K562 (cell line): ENCODE measurements at regions not wholly inside any gene's neighbourhood (a gene's known extent, or its start where the extent isn't known, plus 50 kb on each side); places are given as distances from the start of the nearest gene placed in this dataset.

Source experiments
- ATF3 ChIP-seq, 2 experiments: fragments of 450-650 bp in 1 of 2; sonication (generic) in 1 of 2; formaldehyde crosslinking in 1 of 2; IDR thresholded peaks in 1 of 2; conservative IDR thresholded peaks in 1 of 2; 2 replicates each; pipeline versions ENCODE4 v1.6.1 to v1.8.1; 2016 to 2023; ENCODE audit warnings: mild to moderate bottlenecking in 2 of 2, moderate library complexity in 2 of 2, inconsistent platforms in 1 of 2, missing genetic modification reagents in 1 of 2
- CTCF ChIP-seq, 3 experiments: IDR thresholded peaks in 2 of 3; conservative IDR thresholded peaks in 1 of 3; 2 replicates each; pipeline ENCODE4 v1.5.1; 2011 to 2012; ENCODE audit warnings: low read length in 3 of 3, mild to moderate bottlenecking in 3 of 3, control low read depth in 2 of 3, improper control_type of control experiment in 1 of 3, inconsistent platforms in 1 of 3, low read depth in 1 of 3, mixed read lengths in 1 of 3, moderate library complexity in 1 of 3; ENCODE audit not compliant: insufficient read depth in 2 of 3
- NCOR1 ChIP-seq: fragments of 450-650 bp; IDR thresholded peaks from 2 replicates; pipeline ENCODE4 v1.6.1; 2016; ENCODE audit warnings: mild to moderate bottlenecking, moderate library complexity
- POLR2AphosphoS5 ChIP-seq: IDR thresholded peaks from 2 replicates; pipeline ENCODE4 v1.6.1; 2011; ENCODE audit warnings: mild to moderate bottlenecking, low read depth, low read length, moderate library complexity; ENCODE audit not compliant: control insufficient read depth, insufficient read depth
- SRF ChIP-seq, 2 experiments: fragments of 250-450, 450-650 bp in 1 of 2; sonication (Bioruptor Pico) in 1 of 2; sonication (generic) in 1 of 2; formaldehyde crosslinking; IDR thresholded peaks; 2 replicates each; pipeline versions ENCODE4 v1.5.0 to v1.5.1; 2020 to 2022; ENCODE audit warnings: mild to moderate bottlenecking in 1 of 2, missing genetic modification reagents in 1 of 2
- TRIM25 ChIP-seq: fragments of 450-650 bp; IDR thresholded peaks from 2 replicates; pipeline ENCODE4 v1.7.0; 2016; ENCODE audit warnings: borderline replicate concordance

- TF ChIP-seq ATF3 (IDR thresholded peaks at IDR 0.05): no peak
- TF ChIP-seq ATF3 (CRISPR knock-in tag; conservative IDR thresholded peaks at IDR 0.05): no peak
- no peak for TF ChIP-seq NCOR1
- no peak for TF ChIP-seq CTCF (IDR thresholded peaks at IDR 0.05 in 2 of 3, conservative IDR thresholded peaks at IDR 0.05 in 1 of 3; ENCODE audit: insufficient read depth in 2 of 3, low read depth in 1 of 3, low read length in 3 of 3)
- TF ChIP-seq TRIM25: no peak
- TF ChIP-seq SRF (CRISPR knock-in tag; IDR thresholded peaks at IDR 0.05): no peak
- TF ChIP-seq POLR2AphosphoS5: no peak
Observed at GRCh38 chr16:86380030-86380429, 130.3 kb upstream of the FOXF1 start.
